HL-60 (cell line): ENCODE measurements at regions not wholly inside any gene's neighbourhood (a gene's known extent, or its start where the extent isn't known, plus 50 kb on each side); places are given as distances from the start of the nearest gene placed in this dataset.

Experiments used
- CTCF ChIP-seq: IDR thresholded peaks from one replicate; pipeline ENCODE4 v1.5.1; 2011; ENCODE audit warnings: low read length, control low read depth, inconsistent platforms; ENCODE audit not compliant: insufficient read depth
- REST ChIP-seq: IDR thresholded peaks from 2 replicates; pipeline ENCODE4 v1.6.1; 2012; ENCODE audit warnings: low read depth; ENCODE audit not compliant: insufficient replicate concordance

- TF ChIP-seq CTCF: no peak
- no peak for TF ChIP-seq REST
Measured at GRCh38 chr4:34047363-34047762, 2197.0 kb downstream of the ARAP2 start.
